ENCODE measurements at regions not wholly inside any gene's neighbourhood (a gene's known extent, or its start where the extent isn't known, plus 50 kb on each side); places are given as distances from the start of the nearest gene placed in this dataset.

- no peak for TF ChIP-seq POLR2A (IDR thresholded peaks at IDR 0.05; ENCODE audit: low read length)
- TF ChIP-seq GATA1 (IDR thresholded peaks at IDR 0.05; ENCODE audit: low read depth, low read length): no peak
Measured at GRCh38 chr6:12618296-12618695, 98.3 kb upstream of the PHACTR1 start.
